ENCODE measurements at regions not wholly inside any gene's neighbourhood (a gene's known extent, or its start where the extent isn't known, plus 50 kb on each side); places are given as distances from the start of the nearest gene placed in this dataset.
"Not testable (repeated sequence)": the region's sequence is repeated elsewhere in the genome, so short reads cannot be mapped to it uniquely, and the experiment has no call there.

DNA sequence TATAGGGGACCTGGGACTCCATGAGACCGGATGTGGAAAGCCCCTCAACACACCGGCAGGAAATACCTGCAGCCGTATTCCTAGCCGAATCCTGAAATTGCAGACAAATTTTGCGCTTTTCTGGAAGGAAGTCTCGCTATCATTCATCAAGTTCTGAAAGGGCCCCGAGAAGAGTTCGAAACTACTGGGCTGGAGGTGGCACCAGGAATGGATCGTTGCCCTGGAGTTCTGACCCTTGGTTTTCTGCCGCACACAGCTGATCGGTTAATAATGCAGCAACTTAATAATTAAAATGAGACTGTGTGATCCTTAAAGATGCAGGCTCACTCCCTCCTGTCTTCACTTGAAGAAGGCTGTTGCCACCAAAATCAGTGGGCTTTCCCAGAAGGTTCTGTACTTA is 55.7 kb upstream of the MRTFB start:
- CTCF ChIA-PET, result interaction anchor here (1.2 kb wide), 1 partner anchor 92 kb away, joined by 3 read pairs; no protein-coding TSS in a partner anchor
- Mint-ChIP-seq H3K4me3 (ENCODE audit: low read depth, unreplicated experiment) (no peak overlapping the region), H3K4me1 (ENCODE audit: low read depth, unreplicated experiment) (peaks cover 28% of the 10 kb centered on the region), H3K36me3 (ENCODE audit: insufficient read depth, unreplicated experiment) (no peaks in the 10 kb centered on the region), H3K27ac (ENCODE audit: unreplicated experiment) (no peak overlapping the region), H3K9me3 (ENCODE audit: low read depth, unreplicated experiment) (no peaks in the 10 kb centered on the region), H3K27me3 (ENCODE audit: unreplicated experiment) (no peaks in the 10 kb centered on the region)
- TF ChIP-seq, protein P1, sequence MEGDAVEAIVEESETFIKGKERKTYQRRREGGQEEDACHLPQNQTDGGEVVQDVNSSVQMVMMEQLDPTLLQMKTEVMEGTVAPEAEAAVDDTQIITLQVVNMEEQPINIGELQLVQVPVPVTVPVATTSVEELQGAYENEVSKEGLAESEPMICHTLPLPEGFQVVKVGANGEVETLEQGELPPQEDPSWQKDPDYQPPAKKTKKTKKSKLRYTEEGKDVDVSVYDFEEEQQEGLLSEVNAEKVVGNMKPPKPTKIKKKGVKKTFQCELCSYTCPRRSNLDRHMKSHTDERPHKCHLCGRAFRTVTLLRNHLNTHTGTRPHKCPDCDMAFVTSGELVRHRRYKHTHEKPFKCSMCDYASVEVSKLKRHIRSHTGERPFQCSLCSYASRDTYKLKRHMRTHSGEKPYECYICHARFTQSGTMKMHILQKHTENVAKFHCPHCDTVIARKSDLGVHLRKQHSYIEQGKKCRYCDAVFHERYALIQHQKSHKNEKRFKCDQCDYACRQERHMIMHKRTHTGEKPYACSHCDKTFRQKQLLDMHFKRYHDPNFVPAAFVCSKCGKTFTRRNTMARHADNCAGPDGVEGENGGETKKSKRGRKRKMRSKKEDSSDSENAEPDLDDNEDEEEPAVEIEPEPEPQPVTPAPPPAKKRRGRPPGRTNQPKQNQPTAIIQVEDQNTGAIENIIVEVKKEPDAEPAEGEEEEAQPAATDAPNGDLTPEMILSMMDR (IDR thresholded peaks at IDR 0.05; ENCODE audit: unreplicated experiment), result no peak
- intact Hi-C loops (cut with micrococcal nuclease; ENCODE audit: unreplicated experiment), result loop anchor here (5.0 kb wide), 1 partner anchor 172 kb away; no protein-coding TSS in a partner anchor
- BruUV-seq (replicated peaks), result no TSS peak
- no peak for DNase-seq

DNA sequence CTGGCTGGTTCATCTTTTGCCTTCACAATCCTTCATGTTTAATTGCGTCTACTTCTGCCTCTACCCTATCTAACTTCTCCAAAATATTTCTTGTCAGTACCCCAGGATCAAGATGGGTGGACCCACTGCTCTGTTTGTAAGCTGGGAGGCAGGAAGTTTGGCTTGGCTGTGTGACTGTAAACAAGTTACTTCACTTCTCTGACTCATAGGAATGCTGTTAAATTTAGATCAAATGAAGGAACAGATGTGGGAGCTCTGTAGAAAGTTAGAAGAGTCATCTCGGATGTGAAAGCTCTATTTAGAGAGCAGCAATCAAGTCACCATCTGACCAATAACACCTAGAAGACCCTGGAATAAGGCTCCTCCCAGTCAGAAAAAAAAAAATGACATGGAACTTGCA is 55.2 kb upstream of the MRTFB start:
- Mint-ChIP-seq H3K4me3 (ENCODE audit: low read depth, unreplicated experiment) (no peak overlapping the region), H3K27ac (ENCODE audit: unreplicated experiment) (no peak overlapping the region), H3K36me3 (ENCODE audit: insufficient read depth, unreplicated experiment) (no peaks in the 10 kb centered on the region), H3K27me3 (ENCODE audit: unreplicated experiment) (no peaks in the 10 kb centered on the region), H3K9me3 (ENCODE audit: low read depth, unreplicated experiment) (no peaks in the 10 kb centered on the region), H3K4me1 (ENCODE audit: low read depth, unreplicated experiment) (peaks cover 28% of the 10 kb centered on the region)
- CTCF ChIA-PET, result interaction anchor here (1.2 kb wide), 1 partner anchor 92 kb away, joined by 3 read pairs; no protein-coding TSS in a partner anchor
- TF ChIP-seq, protein P1 (IDR thresholded peaks at IDR 0.05; ENCODE audit: unreplicated experiment), result no peak
- DNase-seq, result no peak
- BruUV-seq (replicated peaks), result no TSS peak
- intact Hi-C loops (cut with micrococcal nuclease; ENCODE audit: unreplicated experiment), result loop anchor here (5.0 kb wide), 1 partner anchor 171 kb away; no protein-coding TSS in a partner anchor

DNA sequence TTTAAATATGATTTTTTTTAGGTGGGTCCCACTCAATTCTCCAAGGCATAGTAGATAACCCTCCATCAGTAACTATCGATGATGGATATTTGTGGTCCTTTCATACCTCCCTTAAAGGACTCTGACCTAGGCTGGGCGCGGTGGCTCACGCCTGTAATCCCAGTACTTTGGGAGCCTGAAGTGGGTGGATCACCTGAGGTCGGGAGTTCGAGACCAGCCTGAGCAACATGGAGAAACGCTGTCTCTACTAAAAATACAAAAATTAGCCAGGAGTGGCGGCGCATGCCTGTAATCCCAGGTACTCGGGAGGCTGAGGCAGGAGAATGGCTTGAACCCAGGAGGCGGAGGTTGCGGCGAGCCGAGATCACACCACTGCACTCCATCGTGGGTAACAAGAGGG is 54.8 kb upstream of the MRTFB start:
- not testable (repeated sequence) for H3K27me3 Mint-ChIP-seq (ENCODE audit: unreplicated experiment); H3K4me3 Mint-ChIP-seq (ENCODE audit: low read depth, unreplicated experiment); H3K9me3 Mint-ChIP-seq (ENCODE audit: low read depth, unreplicated experiment); H3K36me3 Mint-ChIP-seq (ENCODE audit: insufficient read depth, unreplicated experiment); BruUV-seq (replicated peaks); H3K27ac Mint-ChIP-seq (ENCODE audit: unreplicated experiment); DNase-seq
- intact Hi-C loops (cut with micrococcal nuclease; ENCODE audit: unreplicated experiment), result loop anchor here (5.0 kb wide), 1 partner anchor 171 kb away; no protein-coding TSS in a partner anchor
- H3K4me1 Mint-ChIP-seq (ENCODE audit: low read depth, unreplicated experiment), result peaks cover 28% of the 10 kb centered on the region
- CTCF ChIA-PET, result interaction anchor here (1.2 kb wide), 1 partner anchor 93 kb away, joined by 3 read pairs; no protein-coding TSS in a partner anchor

DNA sequence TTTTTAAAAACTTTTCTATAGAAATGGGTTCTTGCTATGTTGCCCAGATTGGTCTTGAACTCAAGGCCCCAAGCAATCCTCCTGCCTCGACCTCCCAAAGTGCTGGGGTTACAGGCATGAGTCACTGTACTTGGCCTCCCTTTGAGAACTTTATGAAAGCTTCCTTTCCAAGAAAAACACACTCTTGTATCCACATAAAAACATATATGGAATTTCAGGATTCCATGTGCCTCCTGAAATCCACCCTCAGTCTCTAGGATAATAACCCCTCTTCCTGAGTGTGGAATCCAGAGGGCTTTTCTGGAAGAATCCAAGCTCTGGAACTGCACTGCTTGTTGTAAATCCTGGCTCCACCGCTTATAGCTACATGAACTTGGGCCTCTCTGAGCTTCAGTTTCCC is 53.2 kb upstream of the MRTFB start:
- TF ChIP-seq, protein P1 (IDR thresholded peaks at IDR 0.05; ENCODE audit: unreplicated experiment), result no peak
- CTCF ChIA-PET, result no interaction called here
- BruUV-seq (replicated peaks), result no TSS peak
- intact Hi-C loops (cut with micrococcal nuclease; ENCODE audit: unreplicated experiment), result loop anchor here (5.0 kb wide), 1 partner anchor 169 kb away; no protein-coding TSS in a partner anchor
- Mint-ChIP-seq H3K9me3 (ENCODE audit: low read depth, unreplicated experiment) (no peaks in the 10 kb centered on the region), H3K4me1 (ENCODE audit: low read depth, unreplicated experiment) (peaks cover 27% of the 10 kb centered on the region), H3K27me3 (ENCODE audit: unreplicated experiment) (no peaks in the 10 kb centered on the region), H3K27ac (ENCODE audit: unreplicated experiment) (no peak overlapping the region), H3K36me3 (ENCODE audit: insufficient read depth, unreplicated experiment) (no peaks in the 10 kb centered on the region), H3K4me3 (ENCODE audit: low read depth, unreplicated experiment) (no peak overlapping the region)
- DNase-seq, result no peak

DNA sequence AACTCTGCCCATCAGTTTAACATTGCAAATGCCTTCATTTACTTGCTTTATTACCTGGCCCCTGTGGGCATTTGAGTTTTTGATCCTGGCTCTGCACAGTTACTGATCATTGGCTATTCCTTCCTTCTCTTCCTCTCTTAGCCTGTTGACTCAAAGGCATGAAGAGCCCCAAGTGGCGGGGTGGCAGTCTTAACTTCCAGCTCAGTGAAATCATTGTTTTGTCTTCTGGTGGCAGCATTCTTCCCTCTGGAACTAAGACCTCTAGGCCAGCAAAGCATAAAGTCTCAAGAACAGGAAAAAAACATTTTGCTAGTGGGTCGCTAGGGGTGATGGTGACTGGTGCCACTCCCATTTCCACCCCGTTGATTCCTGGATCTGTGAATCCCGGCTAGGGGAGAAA is 52.3 kb upstream of the MRTFB start:
- no peaks in the 10 kb centered on the region for H3K36me3 Mint-ChIP-seq (ENCODE audit: insufficient read depth, unreplicated experiment)
- CTCF ChIA-PET, result interaction anchor here (0.6 kb wide), 2 partner anchors 32 to 322 kb away, joined by 4 to 5 read pairs; no protein-coding TSS in a partner anchor
- intact Hi-C loops (cut with micrococcal nuclease; ENCODE audit: unreplicated experiment), result loop anchor here (5.0 kb wide), 1 partner anchor 168 kb away; no protein-coding TSS in a partner anchor
- H3K27ac Mint-ChIP-seq (ENCODE audit: unreplicated experiment), result no peak overlapping the region
- no peaks in the 10 kb centered on the region for H3K9me3 Mint-ChIP-seq (ENCODE audit: low read depth, unreplicated experiment)
- TF ChIP-seq, protein P1 (IDR thresholded peaks at IDR 0.05; ENCODE audit: unreplicated experiment), result no peak
- peaks cover 17% of the 10 kb centered on the region for H3K4me1 Mint-ChIP-seq (ENCODE audit: low read depth, unreplicated experiment)
- H3K4me3 Mint-ChIP-seq (ENCODE audit: low read depth, unreplicated experiment), result no peak overlapping the region
- no TSS peak for BruUV-seq (replicated peaks)
- H3K27me3 Mint-ChIP-seq (ENCODE audit: unreplicated experiment), result no peaks in the 10 kb centered on the region
- no peak for DNase-seq

All from Calu3 (cell line).